Gastroesophageal sphincter (tissue), 3 donors: ENCODE measurements at regions not wholly inside any gene's neighbourhood (a gene's known extent, or its start where the extent isn't known, plus 50 kb on each side); places are given as distances from the start of the nearest gene placed in this dataset.

ENCODE experiments used
- CTCF ChIP-seq, 4 experiments: fragments of 200-600 bp in 2 of 4; fragments of 450-650 bp in 2 of 4; sonication (generic) in 1 of 4; IDR thresholded peaks; one replicate each; pipeline ENCODE4 v1.5.1; 2017 to 2019; ENCODE audit warnings: antibody characterized with exemption in 4 of 4, mild to moderate bottlenecking in 2 of 4, moderate library complexity in 2 of 4
- EP300 ChIP-seq: sonication (generic); formaldehyde crosslinking; IDR thresholded peaks from one replicate; pipeline ENCODE4 v1.6.1; 2017; ENCODE audit warnings: antibody characterized with exemption, mild to moderate bottlenecking
- POLR2A ChIP-seq, 2 donors: fragments of 450-650 bp; IDR thresholded peaks; one replicate each; pipeline ENCODE4 v1.6.1; 2017; ENCODE audit warnings: antibody characterized with exemption in 2 of 2, mild to moderate bottlenecking in 2 of 2, moderate library complexity in 1 of 2

- no peak for TF ChIP-seq CTCF (IDR thresholded peaks at IDR 0.05)
- TF ChIP-seq POLR2A (IDR thresholded peaks at IDR 0.05): no peak
- TF ChIP-seq EP300: no peak
These were observed 357.8 kb upstream of the PRMT6 start for GRCh38 chr1:106698660-106699059.
